Ovary (tissue), 7 donors: ENCODE measurements at regions not wholly inside any gene's neighbourhood (a gene's known extent, or its start where the extent isn't known, plus 50 kb on each side); places are given as distances from the start of the nearest gene placed in this dataset.
A peak's percentile ranks its signal among the peaks of the same experiment; 100 is the strongest.

Experiments
- DNase-seq, 5 donors: peaks; one replicate each; pipeline ENCODE4 v3.0.0-alpha.2; 2019 to 2020
- H3K27ac ChIP-seq, 2 donors: fragments of 200-600 bp; one replicate each; pipeline versions ENCODE4 v1.5.1 to v1.8.0; 2019 to 2022
- H3K27me3 ChIP-seq: fragments of 200-600 bp; one replicate; pipeline ENCODE4 v1.8.0; 2022
- H3K36me3 ChIP-seq: fragments of 200-600 bp; sonication (generic); one replicate; pipeline ENCODE4 v1.5.1; 2019
- H3K4me1 ChIP-seq: one replicate; pipeline ENCODE4 v1.8.1; 2013; ENCODE audit warnings: mild to moderate bottlenecking, moderate library complexity; ENCODE audit not compliant: insufficient read depth
- H3K4me3 ChIP-seq: fragments of 200-600 bp; sonication (generic); one replicate; pipeline ENCODE4 v1.5.1; 2017
- H3K9me3 ChIP-seq, 2 donors: fragments of 200-600 bp in 1 of 2; sonication (generic) in 1 of 2; one replicate each; pipeline versions ENCODE4 v1.5.1 to v1.8.1; 2013 to 2019; ENCODE audit warnings: mild to moderate bottlenecking in 1 of 2, moderate library complexity in 1 of 2
- CTCF ChIP-seq, 3 donors: fragments of 450-650 bp in 2 of 3; fragments of 200-600 bp in 1 of 3; IDR thresholded peaks; one replicate each; pipeline versions ENCODE4 v1.5.1 to v1.8.0; 2016 to 2022; ENCODE audit warnings: antibody characterized with exemption in 3 of 3, mild to moderate bottlenecking in 1 of 3
- EP300 ChIP-seq: sonication (generic); formaldehyde crosslinking; IDR thresholded peaks from one replicate; pipeline ENCODE4 v1.6.1; 2017; ENCODE audit warnings: antibody characterized with exemption
- POLR2A ChIP-seq: fragments of 450-650 bp; IDR thresholded peaks from one replicate; pipeline ENCODE4 v1.6.1; 2017; ENCODE audit warnings: antibody characterized with exemption, mild to moderate bottlenecking, moderate library complexity
- WGBS, 3 donors: extraction: QIAGEN DNeasy Blood & Tissue Kit in 1 of 3; methylation state at CpG; one replicate each; pipeline versions ENCODE4 v1.1.5 to v1.1.7; 2013 to 2017; 5-methylcytosine and 5-hydroxymethylcytosine counted together
- intact Hi-C, 4 donors: fragments of 100-400 bp; cut with DNase I; formaldehyde crosslinking; loops; one replicate each; pipeline versions ENCODE4 v1.11.0 to v1.15.1; 2022 to 2023
- donor health status: DM: no; HTN: no; CAD: no; lungs with moderate emphysema.
- donor health status: DM: no; HTN: no; CAD: no.
- donor health status: Bipolar disorder and iron deficiency.
- donor health status: DM: no; HTN: no; CAD: no.
- donor health status: DM: yes; HTN: yes; CAD: no.

DNA sequence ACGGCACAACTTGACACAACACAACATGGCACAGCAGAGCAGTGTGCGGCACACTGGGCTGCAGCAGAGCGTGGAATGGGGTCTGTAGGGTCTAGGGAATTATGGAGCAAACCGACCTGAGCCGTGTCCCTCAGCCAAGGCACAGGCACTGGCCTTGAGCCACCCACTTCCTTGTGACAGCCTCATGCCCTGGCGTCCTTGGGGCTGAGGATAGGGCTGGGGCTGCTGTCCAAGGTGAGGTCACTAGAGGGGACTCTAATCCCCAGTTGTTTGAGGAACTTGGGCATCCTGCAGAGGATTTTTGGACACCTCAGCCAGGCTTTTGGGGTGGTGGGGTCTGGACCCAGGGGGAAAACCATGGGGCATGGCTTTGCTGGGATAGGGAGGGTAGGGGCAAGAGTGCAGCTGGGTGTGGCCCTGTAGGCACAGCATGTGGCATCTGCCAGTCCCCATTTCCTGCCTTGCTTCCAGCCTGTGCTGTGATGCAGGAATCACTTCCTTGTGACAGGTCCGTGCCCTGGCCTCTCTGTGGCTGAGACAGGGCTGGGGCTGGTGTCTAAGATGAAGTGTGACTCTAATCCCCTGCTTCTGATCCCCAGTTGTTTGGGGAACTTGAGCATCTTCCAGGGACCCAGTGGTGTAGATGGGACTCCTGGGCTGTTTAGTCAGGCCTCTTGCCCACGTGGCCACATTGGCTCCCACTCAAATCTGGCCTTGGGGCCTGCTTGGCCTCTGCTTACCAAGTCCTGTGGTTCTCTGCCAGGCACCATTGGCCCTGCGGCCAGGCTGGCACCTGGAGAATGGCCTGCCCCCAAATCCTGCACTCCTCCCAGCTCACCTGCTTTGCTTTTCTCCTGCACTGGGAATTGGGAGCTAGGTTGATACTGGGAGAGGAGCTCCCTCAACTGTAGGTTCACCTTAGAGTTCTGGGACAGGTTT is 78.5 kb downstream of the SCGB2B2 start:
- no peak overlapping the region for H3K4me3 ChIP-seq
- TF ChIP-seq POLR2A (no peak), EP300 (no peak), CTCF (IDR thresholded peaks at IDR 0.05) (no peak)
- H3K27me3 ChIP-seq = no peaks in the 10 kb centered on the region
- intact Hi-C loops = no loop called here
- H3K9me3 ChIP-seq = no peaks in the 10 kb centered on the region
- no peak overlapping the region for H3K27ac ChIP-seq
- peaks cover 3% of the 10 kb centered on the region for H3K4me1 ChIP-seq
- 73 to 79% (median 77%) methylated on average over 9 of the region's 9 CpGs for WGBS, 3 donors
- H3K36me3 ChIP-seq = no peaks in the 10 kb centered on the region
- DNase-seq = peak in 1 of 5 donors; percentile 6

DNA sequence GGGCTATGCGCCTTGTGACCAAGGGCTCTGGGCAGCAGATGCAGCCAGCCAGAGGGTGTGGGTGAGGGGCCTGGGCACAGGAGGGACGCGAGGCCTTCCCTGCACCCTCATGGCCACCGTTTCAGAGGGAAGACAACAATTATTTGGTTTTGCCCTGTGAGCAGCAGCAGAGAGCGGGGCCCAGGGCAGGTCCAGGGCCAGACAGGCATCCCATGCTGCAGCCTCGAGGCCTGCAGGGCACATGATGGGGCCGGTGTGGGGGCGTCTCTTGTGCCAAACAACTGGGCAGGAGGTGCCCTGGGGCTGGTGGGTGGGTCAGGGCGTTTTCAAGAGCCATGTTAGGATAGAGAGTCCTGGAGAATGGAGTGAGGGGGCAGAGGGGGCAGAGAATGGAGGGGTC is 79.4 kb downstream of the SCGB2B2 start:
- H3K9me3 ChIP-seq = no peaks in the 10 kb centered on the region
- DNase-seq = no peak
- no peaks in the 10 kb centered on the region for H3K36me3 ChIP-seq
- H3K27me3 ChIP-seq = no peaks in the 10 kb centered on the region
- intact Hi-C loops = no loop called here
- H3K4me3 ChIP-seq = no peak overlapping the region
- no peak for TF ChIP-seq POLR2A
- TF ChIP-seq EP300 = no peak
- no peak for TF ChIP-seq CTCF (IDR thresholded peaks at IDR 0.05)
- 82 to 83% (median 82%) methylated on average over 9 of the region's 9 CpGs for WGBS, 3 donors
- H3K4me1 ChIP-seq = peaks cover 3% of the 10 kb centered on the region
- no peak overlapping the region for H3K27ac ChIP-seq

GRCh38 chr19:34596989-34597388 is 80.0 kb downstream of the SCGB2B2 start:
- WGBS, 3 donors = 85 to 100% (median 86%) methylated on average over 1 of the region's 1 CpG
- Histone ChIP-seq H3K27me3 (no peaks in the 10 kb centered on the region), H3K4me3 (no peak overlapping the region), H3K4me1 (peaks cover 3% of the 10 kb centered on the region), H3K36me3 (no peaks in the 10 kb centered on the region), H3K9me3 (no peaks in the 10 kb centered on the region), H3K27ac (no peak overlapping the region)
- DNase-seq = no peak
- TF ChIP-seq POLR2A (no peak), CTCF (IDR thresholded peaks at IDR 0.05) (no peak), EP300 (no peak)
- intact Hi-C loops = no loop called here

GRCh38 chr19:34596115-34596514 is 80.8 kb downstream of the SCGB2B2 start:
- Histone ChIP-seq H3K9me3 (no peaks in the 10 kb centered on the region), H3K36me3 (no peaks in the 10 kb centered on the region), H3K4me1 (peaks cover 3% of the 10 kb centered on the region), H3K4me3 (no peak overlapping the region), H3K27ac (no peak overlapping the region), H3K27me3 (no peaks in the 10 kb centered on the region)
- no peak for DNase-seq
- intact Hi-C loops = no loop called here
- WGBS, 3 donors = 82 to 86% (median 83%) methylated on average over 13 of the region's 13 CpGs
- TF ChIP-seq POLR2A (no peak), CTCF (IDR thresholded peaks at IDR 0.05) (no peak), EP300 (no peak)
